ENCODE measurements at regions not wholly inside any gene's neighbourhood (a gene's known extent, or its start where the extent isn't known, plus 50 kb on each side); places are given as distances from the start of the nearest gene placed in this dataset.

DNA sequence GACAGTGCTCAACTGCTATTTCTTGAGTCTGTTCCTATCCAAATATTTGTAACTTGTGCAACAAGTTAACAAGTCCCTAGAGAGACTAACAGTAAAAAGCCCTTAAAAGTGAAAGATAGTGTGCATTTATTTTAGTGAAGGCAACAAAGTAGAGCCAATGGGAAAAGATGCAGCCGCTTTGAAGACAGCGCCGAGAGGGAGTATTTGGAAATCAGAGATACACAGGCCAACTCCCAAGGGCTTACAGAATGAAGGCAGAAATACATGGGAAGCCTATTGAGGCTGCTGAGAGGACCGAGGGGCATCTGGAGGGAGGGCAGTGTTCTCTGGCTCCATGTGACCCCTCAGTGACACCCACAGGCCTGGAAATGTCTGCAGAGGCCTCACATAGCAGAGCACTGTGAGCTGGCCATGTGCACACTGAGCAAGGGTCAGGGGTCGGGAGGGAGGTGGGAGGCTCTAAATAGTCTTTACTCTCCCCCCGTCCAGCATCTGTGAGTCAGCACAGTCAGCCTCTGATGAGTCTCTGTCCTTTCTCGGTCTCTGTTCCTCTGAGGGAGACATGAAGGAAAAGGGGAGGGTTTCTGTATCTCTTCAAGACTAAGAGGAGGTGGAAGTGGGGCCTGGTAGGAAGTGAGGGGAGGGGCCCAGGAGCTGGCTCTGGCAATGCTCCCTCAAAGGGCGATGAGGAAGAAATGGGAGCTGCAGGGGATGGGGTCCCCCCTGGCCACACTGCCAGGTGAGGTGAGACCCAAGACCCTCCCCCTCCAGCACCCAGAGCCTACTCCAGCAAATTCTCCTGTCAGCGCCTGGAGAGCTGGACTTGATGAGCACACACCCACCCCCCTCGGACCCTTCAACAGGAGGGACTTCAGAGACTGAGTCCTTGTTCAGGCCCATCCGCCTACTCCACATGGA is 133.6 kb downstream of the SP3 start:
- Mint-ChIP-seq H3K4me1 (ENCODE audit: unreplicated experiment) (no peaks in the 10 kb centered on the region), H3K36me3 (ENCODE audit: low read depth, unreplicated experiment) (peaks cover 4% of the 10 kb centered on the region), H3K9me3 (ENCODE audit: unreplicated experiment) (no peaks in the 10 kb centered on the region), H3K27ac (ENCODE audit: unreplicated experiment) (no peak overlapping the region), H3K27me3 (ENCODE audit: unreplicated experiment) (no peaks in the 10 kb centered on the region), H3K4me3 (ENCODE audit: unreplicated experiment) (no peak overlapping the region)
- no peak for DNase-seq (ENCODE audit: low spot score)
- no peak for TF ChIP-seq CTCF (IDR thresholded peaks at IDR 0.05; ENCODE audit: unreplicated experiment)

DNA sequence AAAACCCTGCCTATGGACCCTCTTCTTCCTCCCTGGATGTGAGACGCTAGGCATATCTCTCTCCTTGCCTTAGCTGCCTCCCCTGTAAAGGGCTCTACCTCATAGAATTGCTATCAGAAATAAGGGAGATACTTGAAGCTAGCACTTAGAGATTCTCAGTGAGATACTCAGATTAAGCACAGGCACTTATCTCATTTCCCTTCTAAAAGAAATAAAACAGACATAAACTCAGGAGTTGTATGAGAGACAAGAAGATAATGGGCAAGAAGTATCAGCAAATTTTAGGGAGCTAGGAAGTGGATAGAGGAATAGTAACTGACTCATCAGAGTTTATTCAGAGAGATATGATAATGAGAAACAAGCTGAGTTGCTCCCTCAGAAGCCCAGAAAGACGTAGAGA is 131.0 kb downstream of the SP3 start:
- H3K4me3 Mint-ChIP-seq (ENCODE audit: unreplicated experiment) = no peak overlapping the region
- no peak for DNase-seq (ENCODE audit: low spot score)
- H3K27ac Mint-ChIP-seq (ENCODE audit: unreplicated experiment) = no peak overlapping the region
- no peak for TF ChIP-seq CTCF (IDR thresholded peaks at IDR 0.05; ENCODE audit: unreplicated experiment)
- H3K9me3 Mint-ChIP-seq (ENCODE audit: unreplicated experiment) = no peaks in the 10 kb centered on the region
- H3K27me3 Mint-ChIP-seq (ENCODE audit: unreplicated experiment) = no peaks in the 10 kb centered on the region
- no peaks in the 10 kb centered on the region for H3K4me1 Mint-ChIP-seq (ENCODE audit: unreplicated experiment)
- peaks cover 4% of the 10 kb centered on the region for H3K36me3 Mint-ChIP-seq (ENCODE audit: low read depth, unreplicated experiment)

GRCh38 chr2:173835726-173836125 is 129.4 kb downstream of the SP3 start:
- Mint-ChIP-seq H3K27ac (ENCODE audit: unreplicated experiment) (no peak overlapping the region), H3K36me3 (ENCODE audit: low read depth, unreplicated experiment) (peaks cover 4% of the 10 kb centered on the region), H3K4me3 (ENCODE audit: unreplicated experiment) (no peak overlapping the region), H3K4me1 (ENCODE audit: unreplicated experiment) (no peaks in the 10 kb centered on the region), H3K9me3 (ENCODE audit: unreplicated experiment) (no peaks in the 10 kb centered on the region), H3K27me3 (ENCODE audit: unreplicated experiment) (no peaks in the 10 kb centered on the region)
- no peak for DNase-seq (ENCODE audit: low spot score)
- no peak for TF ChIP-seq CTCF (IDR thresholded peaks at IDR 0.05; ENCODE audit: unreplicated experiment)

DNA sequence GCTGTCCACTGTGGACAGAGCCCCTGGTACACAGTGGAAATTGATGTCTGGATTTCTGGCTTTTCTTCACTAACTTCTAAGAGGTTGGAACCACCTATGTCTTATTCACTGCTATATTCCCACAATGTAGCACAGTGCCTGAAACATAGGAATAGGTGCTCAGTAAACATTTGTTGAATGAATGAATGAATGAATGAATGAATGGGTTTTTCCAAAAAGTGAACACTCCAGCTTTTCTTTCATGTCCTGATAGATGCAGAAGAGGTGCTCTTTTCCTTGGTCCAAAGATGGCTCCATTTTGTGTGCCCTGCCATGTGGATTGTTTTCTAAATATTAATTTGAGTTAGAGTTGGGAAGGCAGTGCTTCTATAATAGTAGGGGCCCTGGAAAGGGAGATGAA is 124.1 kb downstream of the SP3 start:
- H3K9me3 Mint-ChIP-seq (ENCODE audit: unreplicated experiment) = no peaks in the 10 kb centered on the region
- H3K36me3 Mint-ChIP-seq (ENCODE audit: low read depth, unreplicated experiment) = no peaks in the 10 kb centered on the region
- TF ChIP-seq CTCF (IDR thresholded peaks at IDR 0.05; ENCODE audit: unreplicated experiment) = no peak
- H3K27me3 Mint-ChIP-seq (ENCODE audit: unreplicated experiment) = no peaks in the 10 kb centered on the region
- H3K4me3 Mint-ChIP-seq (ENCODE audit: unreplicated experiment) = no peak overlapping the region
- no peak for DNase-seq (ENCODE audit: low spot score)
- no peaks in the 10 kb centered on the region for H3K4me1 Mint-ChIP-seq (ENCODE audit: unreplicated experiment)
- no peak overlapping the region for H3K27ac Mint-ChIP-seq (ENCODE audit: unreplicated experiment)

GRCh38 chr2:173843526-173843925 is 121.6 kb downstream of the SP3 start:
- Mint-ChIP-seq H3K27ac (ENCODE audit: unreplicated experiment) (no peak overlapping the region), H3K4me3 (ENCODE audit: unreplicated experiment) (no peak overlapping the region), H3K36me3 (ENCODE audit: low read depth, unreplicated experiment) (no peaks in the 10 kb centered on the region), H3K9me3 (ENCODE audit: unreplicated experiment) (no peaks in the 10 kb centered on the region), H3K27me3 (ENCODE audit: unreplicated experiment) (no peaks in the 10 kb centered on the region), H3K4me1 (ENCODE audit: unreplicated experiment) (no peaks in the 10 kb centered on the region)
- DNase-seq (ENCODE audit: low spot score) = no peak
- TF ChIP-seq CTCF (IDR thresholded peaks at IDR 0.05; ENCODE audit: unreplicated experiment) = no peak

Measured in endothelial cell (in vitro differentiated cells).